GM23248 (cell line): ENCODE measurements at regions not wholly inside any gene's neighbourhood (a gene's known extent, or its start where the extent isn't known, plus 50 kb on each side); places are given as distances from the start of the nearest gene placed in this dataset.

ENCODE experiments used
- DNase-seq: peaks from one replicate; pipeline ENCODE4 v3.0.0-alpha.2; 2015
- H2AFZ ChIP-seq: fragments of 200-600 bp; sonication (generic); 2 replicates; pipeline ENCODE4 v1.6.1; 2016; ENCODE audit warnings: antibody characterized with exemption
- H3F3A ChIP-seq: fragments of 200-600 bp; sonication (generic); 2 replicates; pipeline ENCODE4 v1.6.1; 2016; ENCODE audit warnings: mild to moderate bottlenecking, antibody characterized with exemption, mixed run types; ENCODE audit not compliant: insufficient read depth
- H3K27ac ChIP-seq: fragments of 200-600 bp; sonication (generic); 2 replicates; pipeline ENCODE4 v1.5.1; 2016; ENCODE audit warnings: mild to moderate bottlenecking
- H3K27me3 ChIP-seq: fragments of 200-600 bp; sonication (generic); replicated peaks from 2 replicates; pipeline ENCODE4 v1.6.1; 2016; ENCODE audit warnings: mild to moderate bottlenecking; ENCODE audit not compliant: insufficient read depth
- H3K36me3 ChIP-seq: fragments of 200-600 bp; sonication (generic); 2 replicates; pipeline ENCODE4 v1.6.1; 2016; ENCODE audit warnings: low read depth, mild to moderate bottlenecking
- H3K4me1 ChIP-seq: fragments of 200-600 bp; sonication (generic); 2 replicates; pipeline ENCODE4 v1.6.1; 2016; ENCODE audit warnings: mild to moderate bottlenecking; ENCODE audit not compliant: insufficient read depth
- H3K4me2 ChIP-seq: fragments of 200-600 bp; sonication (generic); one replicate; pipeline ENCODE4 v1.6.1; 2016; ENCODE audit warnings: mild to moderate bottlenecking; ENCODE audit not compliant: unreplicated experiment
- H3K4me3 ChIP-seq: fragments of 200-600 bp; sonication (generic); 2 replicates; pipeline ENCODE4 v1.5.1; 2016; ENCODE audit warnings: mild to moderate bottlenecking
- H3K79me2 ChIP-seq: fragments of 200-600 bp; sonication (generic); 2 replicates; pipeline ENCODE4 v1.6.1; 2016; ENCODE audit warnings: mild to moderate bottlenecking; ENCODE audit not compliant: insufficient read depth
- H3K9ac ChIP-seq: fragments of 200-600 bp; sonication (generic); 2 replicates; pipeline ENCODE4 v1.6.1; 2016; ENCODE audit warnings: mild to moderate bottlenecking
- H3K9me2 ChIP-seq: fragments of 200-600 bp; sonication (generic); 2 replicates; pipeline ENCODE4 v1.6.1; 2016; ENCODE audit warnings: mixed run types, mild to moderate bottlenecking, moderate library complexity; ENCODE audit not compliant: insufficient read depth
- H3K9me3 ChIP-seq: fragments of 200-600 bp; sonication (generic); one replicate; pipeline ENCODE4 v1.6.1; 2017; ENCODE audit warnings: low read depth
- H4K20me1 ChIP-seq: fragments of 200-600 bp; sonication (generic); 2 replicates; pipeline ENCODE4 v1.6.0; 2016; ENCODE audit not compliant: insufficient read depth
- EZH2 ChIP-seq: fragments of 200-600 bp; sonication (generic); IDR thresholded peaks from 2 replicates; pipeline ENCODE4 v1.6.1; 2018; ENCODE audit warnings: antibody characterized with exemption, mild to moderate bottlenecking; ENCODE audit not compliant: insufficient read depth, poor library complexity, severe bottlenecking
- EZH2phosphoT487 ChIP-seq: fragments of 200-600 bp; sonication (generic); IDR thresholded peaks from 2 replicates; pipeline ENCODE4 v1.6.1; 2018; ENCODE audit warnings: antibody characterized with exemption, moderate library complexity, mild to moderate bottlenecking, low read depth; ENCODE audit not compliant: insufficient read depth
- WGBS, 2 experiments: methylation state at CpG; one replicate each; pipeline ENCODE4 v1.1.6; 2015 to 2017; ENCODE audit warnings: low lambda C conversion rate in 2 of 2, low coverage in 1 of 2; ENCODE audit errors: missing lambda C conversion rate in 2 of 2; 5-methylcytosine and 5-hydroxymethylcytosine counted together
- in situ Hi-C: fragments of 300-500 bp; cut with MboI; formaldehyde crosslinking; loops from 2 replicates; pipeline ENCODE4 v1.15.0; 2020

GRCh38 chr1:175814885-175815284 lies 71.5 kb upstream of the TNR start:
- Histone ChIP-seq H3K9ac (no peak overlapping the region), H3F3A (no peaks in the 10 kb centered on the region), H3K4me3 (no peak overlapping the region), H3K27me3 (no peaks in the 10 kb centered on the region), H3K9me3 (no peaks in the 10 kb centered on the region), H3K36me3 (no peaks in the 10 kb centered on the region), H3K4me1 (no peaks in the 10 kb centered on the region), H3K27ac (no peak overlapping the region), H3K9me2 (no peaks in the 10 kb centered on the region), H3K4me2 (no peak overlapping the region), H4K20me1 (no peaks in the 10 kb centered on the region), H3K79me2 (no peaks in the 10 kb centered on the region), H2AFZ (no peak overlapping the region)
- TF ChIP-seq EZH2 (no peak), EZH2phosphoT487 (no peak)
- DNase-seq, result no peak
- 18 to 28% methylated on average over 3 of the region's 3 CpGs for WGBS, 2 experiments
- in situ Hi-C loops, result no loop called here

GRCh38 chr1:175812936-175813335 lies 69.5 kb upstream of the TNR start:
- Histone ChIP-seq H3K9me3 (no peaks in the 10 kb centered on the region), H2AFZ (no peak overlapping the region), H3K4me1 (no peaks in the 10 kb centered on the region), H3K9ac (no peak overlapping the region), H3K4me2 (no peak overlapping the region), H3K27ac (no peak overlapping the region), H3K27me3 (no peaks in the 10 kb centered on the region), H3K4me3 (no peak overlapping the region), H3K9me2 (no peaks in the 10 kb centered on the region), H3F3A (no peaks in the 10 kb centered on the region), H4K20me1 (no peaks in the 10 kb centered on the region), H3K79me2 (no peaks in the 10 kb centered on the region), H3K36me3 (no peaks in the 10 kb centered on the region)
- TF ChIP-seq EZH2phosphoT487 (no peak), EZH2 (no peak)
- 20 to 22% methylated on average over 2 of the region's 2 CpGs for WGBS, 2 experiments
- no peak for DNase-seq
- in situ Hi-C loops, result no loop called here

DNA sequence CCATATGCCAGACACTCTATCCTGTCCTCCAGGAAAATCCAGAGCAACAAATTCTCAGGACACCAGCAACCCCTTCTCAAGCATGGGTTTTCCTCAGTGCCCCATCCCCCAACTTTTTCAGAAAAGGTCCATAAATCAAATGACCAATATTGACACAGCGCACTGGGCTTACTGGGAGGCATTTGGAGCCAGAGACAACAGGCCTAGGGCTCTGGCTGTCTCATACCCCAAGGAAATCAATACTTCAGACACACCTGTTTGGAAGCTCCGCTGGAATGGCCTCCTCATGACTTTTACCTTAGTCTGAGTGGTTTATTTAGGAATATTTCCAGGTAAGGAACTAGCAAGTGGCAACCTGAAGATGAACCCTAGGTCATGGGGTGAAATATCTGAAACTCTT lies 66.9 kb upstream of the TNR start:
- Histone ChIP-seq H2AFZ (no peak overlapping the region), H3K9ac (no peak overlapping the region), H3K9me3 (no peaks in the 10 kb centered on the region), H3K79me2 (no peaks in the 10 kb centered on the region), H3K4me3 (no peak overlapping the region), H3K36me3 (no peaks in the 10 kb centered on the region), H4K20me1 (no peaks in the 10 kb centered on the region), H3K9me2 (no peaks in the 10 kb centered on the region), H3F3A (no peaks in the 10 kb centered on the region), H3K27ac (no peak overlapping the region), H3K4me2 (no peak overlapping the region), H3K27me3 (no peaks in the 10 kb centered on the region), H3K4me1 (no peaks in the 10 kb centered on the region)
- in situ Hi-C loops, result no loop called here
- no peak for DNase-seq
- TF ChIP-seq EZH2, result no peak
- TF ChIP-seq EZH2phosphoT487, result no peak
- WGBS, 2 experiments, result 12 to 35% methylated on average over 2 of the region's 2 CpGs

DNA sequence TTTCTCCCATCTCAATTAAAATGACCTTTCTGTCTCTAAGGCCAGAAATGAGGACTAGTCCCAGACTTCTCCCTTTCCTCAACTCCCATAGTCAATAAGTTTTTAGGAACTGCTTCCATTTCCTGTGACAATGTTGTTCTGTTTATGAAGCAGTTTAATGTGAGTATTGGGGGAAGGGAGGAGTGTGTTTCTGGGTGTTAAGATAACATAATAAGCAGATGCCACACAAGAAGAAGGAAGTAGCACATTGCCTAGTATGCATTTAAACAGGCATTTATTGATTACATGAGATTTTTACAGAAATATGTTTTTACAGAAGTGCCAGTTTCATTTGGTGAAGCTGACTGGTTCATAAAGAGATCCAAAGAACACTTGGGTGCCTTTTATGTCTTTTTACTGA lies 65.6 kb upstream of the TNR start:
- no peak overlapping the region for H3K4me3 ChIP-seq
- H3K9me3 ChIP-seq, result no peaks in the 10 kb centered on the region
- H4K20me1 ChIP-seq, result no peaks in the 10 kb centered on the region
- no peaks in the 10 kb centered on the region for H3F3A ChIP-seq
- H3K4me1 ChIP-seq, result no peaks in the 10 kb centered on the region
- no peak overlapping the region for H3K27ac ChIP-seq
- no peaks in the 10 kb centered on the region for H3K27me3 ChIP-seq
- DNase-seq, result no peak
- no peaks in the 10 kb centered on the region for H3K36me3 ChIP-seq
- H2AFZ ChIP-seq, result no peak overlapping the region
- TF ChIP-seq EZH2 (no peak), EZH2phosphoT487 (no peak)
- no peak overlapping the region for H3K4me2 ChIP-seq
- no peaks in the 10 kb centered on the region for H3K9me2 ChIP-seq
- no peaks in the 10 kb centered on the region for H3K79me2 ChIP-seq
- no peak overlapping the region for H3K9ac ChIP-seq
- in situ Hi-C loops, result no loop called here

GRCh38 chr1:175808573-175808972 lies 65.2 kb upstream of the TNR start:
- no peaks in the 10 kb centered on the region for H3K4me1 ChIP-seq
- H3K9me2 ChIP-seq, result no peaks in the 10 kb centered on the region
- no peak overlapping the region for H3K4me2 ChIP-seq
- H3K27ac ChIP-seq, result no peak overlapping the region
- TF ChIP-seq EZH2phosphoT487, result no peak
- no peak for TF ChIP-seq EZH2
- in situ Hi-C loops, result no loop called here
- no peak overlapping the region for H2AFZ ChIP-seq
- 5 to 8% methylated on average over 4 of the region's 4 CpGs for WGBS, 2 experiments
- no peaks in the 10 kb centered on the region for H4K20me1 ChIP-seq
- H3K36me3 ChIP-seq, result no peaks in the 10 kb centered on the region
- H3K9ac ChIP-seq, result no peak overlapping the region
- no peak for DNase-seq
- no peaks in the 10 kb centered on the region for H3K27me3 ChIP-seq
- no peaks in the 10 kb centered on the region for H3K79me2 ChIP-seq
- no peaks in the 10 kb centered on the region for H3K9me3 ChIP-seq
- no peaks in the 10 kb centered on the region for H3F3A ChIP-seq
- H3K4me3 ChIP-seq, result no peak overlapping the region
